LNCaP clone FGC (cell line): ENCODE measurements at regions not wholly inside any gene's neighbourhood (a gene's known extent, or its start where the extent isn't known, plus 50 kb on each side); places are given as distances from the start of the nearest gene placed in this dataset.
A peak's percentile ranks its signal among the peaks of the same experiment; 100 is the strongest.

Experiments
- DNase-seq: peaks from one replicate; pipeline ENCODE4 v3.0.0-alpha.2; 2011; ENCODE audit warnings: low read depth
- H3K4me3 ChIP-seq: 2 replicates; pipeline ENCODE4 v1.5.1; 2011; ENCODE audit warnings: mild to moderate bottlenecking, low read depth, low read length, control low read depth
- TF ChIP-seq, protein P1 (sequence below): IDR thresholded peaks from 2 replicates; pipeline ENCODE4 v1.5.1; 2012; ENCODE audit warnings: mild to moderate bottlenecking; ENCODE audit not compliant: control insufficient read depth, insufficient read depth; ENCODE audit errors: extremely low read depth

DNA sequence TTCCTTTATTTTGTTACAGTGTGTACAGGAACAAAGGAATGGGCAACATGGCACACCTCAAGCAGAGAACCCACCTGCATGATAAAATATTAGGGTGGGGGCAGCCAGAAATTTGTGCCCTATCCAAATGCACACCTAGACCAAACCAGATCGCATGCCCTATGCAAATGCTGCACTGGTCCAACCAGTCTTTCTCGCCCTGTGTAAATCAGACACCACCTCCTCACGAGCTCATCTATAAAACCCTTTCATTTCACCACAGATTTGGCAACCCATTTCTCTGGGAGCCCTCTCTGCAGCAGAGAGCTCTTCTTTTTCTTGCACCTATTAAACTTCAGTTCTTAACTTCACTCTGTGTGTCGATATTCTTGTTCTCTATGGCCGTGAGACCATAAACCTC lies 1559.2 kb downstream of the SLITRK1 start:
- TF ChIP-seq, protein P1, sequence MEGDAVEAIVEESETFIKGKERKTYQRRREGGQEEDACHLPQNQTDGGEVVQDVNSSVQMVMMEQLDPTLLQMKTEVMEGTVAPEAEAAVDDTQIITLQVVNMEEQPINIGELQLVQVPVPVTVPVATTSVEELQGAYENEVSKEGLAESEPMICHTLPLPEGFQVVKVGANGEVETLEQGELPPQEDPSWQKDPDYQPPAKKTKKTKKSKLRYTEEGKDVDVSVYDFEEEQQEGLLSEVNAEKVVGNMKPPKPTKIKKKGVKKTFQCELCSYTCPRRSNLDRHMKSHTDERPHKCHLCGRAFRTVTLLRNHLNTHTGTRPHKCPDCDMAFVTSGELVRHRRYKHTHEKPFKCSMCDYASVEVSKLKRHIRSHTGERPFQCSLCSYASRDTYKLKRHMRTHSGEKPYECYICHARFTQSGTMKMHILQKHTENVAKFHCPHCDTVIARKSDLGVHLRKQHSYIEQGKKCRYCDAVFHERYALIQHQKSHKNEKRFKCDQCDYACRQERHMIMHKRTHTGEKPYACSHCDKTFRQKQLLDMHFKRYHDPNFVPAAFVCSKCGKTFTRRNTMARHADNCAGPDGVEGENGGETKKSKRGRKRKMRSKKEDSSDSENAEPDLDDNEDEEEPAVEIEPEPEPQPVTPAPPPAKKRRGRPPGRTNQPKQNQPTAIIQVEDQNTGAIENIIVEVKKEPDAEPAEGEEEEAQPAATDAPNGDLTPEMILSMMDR, result no peak
- peak; percentile 22 for DNase-seq
- H3K4me3 ChIP-seq, result no peak overlapping the region

DNA sequence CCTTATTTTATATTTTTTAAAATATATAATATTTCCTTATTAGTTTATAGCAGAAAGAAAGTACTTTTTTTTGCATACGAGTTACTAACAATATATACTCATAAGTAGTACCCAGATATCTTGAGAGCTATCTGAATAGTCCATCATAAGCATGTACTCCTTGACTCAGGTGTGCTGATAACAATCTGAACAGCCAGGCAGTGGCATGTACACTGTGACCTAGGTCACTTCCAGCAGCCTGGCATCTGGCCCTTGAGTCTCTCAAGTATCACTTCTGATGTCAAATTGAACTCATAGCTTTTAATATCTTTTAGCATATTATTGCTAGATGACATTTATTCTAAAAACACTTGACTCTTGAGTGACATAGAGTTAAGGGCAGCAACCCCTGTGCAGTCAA lies 1576.7 kb downstream of the SLITRK1 start:
- TF ChIP-seq, protein P1, result no peak
- DNase-seq, result peak; percentile 77
- no peak overlapping the region for H3K4me3 ChIP-seq

DNA sequence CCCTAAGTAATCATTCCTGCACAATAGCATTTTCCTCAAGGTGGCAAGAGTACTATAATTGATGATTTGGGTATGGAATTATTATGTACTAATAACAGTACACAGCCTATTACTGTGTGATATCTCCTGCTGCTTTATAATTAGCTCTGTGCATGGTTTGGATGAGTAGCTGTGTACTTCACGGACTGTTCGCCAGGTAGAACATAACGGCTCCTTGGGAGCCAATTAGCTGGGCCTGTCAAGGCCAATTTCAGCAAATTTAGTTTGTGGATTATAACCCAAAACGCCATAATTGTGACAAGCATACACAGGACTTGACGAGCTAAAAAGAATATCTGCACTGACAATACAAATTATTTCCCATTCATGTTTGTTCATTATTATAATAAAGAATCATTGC lies 1584.2 kb downstream of the SLITRK1 start:
- DNase-seq, result no peak
- TF ChIP-seq, protein P1, result no peak
- no peak overlapping the region for H3K4me3 ChIP-seq

DNA sequence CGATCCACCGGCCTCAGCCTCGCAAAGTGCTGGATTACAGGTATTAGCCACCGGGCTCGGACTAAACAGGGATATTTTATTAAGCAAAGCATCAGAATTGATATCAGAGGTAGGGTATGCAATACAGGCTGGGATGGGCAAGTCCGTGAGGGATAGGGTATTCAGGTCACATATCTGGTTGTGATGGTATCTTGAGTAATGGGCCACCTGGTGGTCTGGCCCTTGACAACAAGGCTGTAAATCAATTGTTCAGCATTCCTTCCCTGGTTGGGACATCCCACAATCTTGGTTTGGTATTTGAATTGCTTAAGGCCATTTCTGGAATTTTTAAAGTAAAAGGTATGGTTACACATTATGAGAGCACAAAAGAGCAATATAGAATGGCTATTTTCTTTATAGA lies 1588.0 kb downstream of the SLITRK1 start:
- no peak for DNase-seq
- H3K4me3 ChIP-seq, result no peak overlapping the region
- TF ChIP-seq, protein P1, result no peak

DNA sequence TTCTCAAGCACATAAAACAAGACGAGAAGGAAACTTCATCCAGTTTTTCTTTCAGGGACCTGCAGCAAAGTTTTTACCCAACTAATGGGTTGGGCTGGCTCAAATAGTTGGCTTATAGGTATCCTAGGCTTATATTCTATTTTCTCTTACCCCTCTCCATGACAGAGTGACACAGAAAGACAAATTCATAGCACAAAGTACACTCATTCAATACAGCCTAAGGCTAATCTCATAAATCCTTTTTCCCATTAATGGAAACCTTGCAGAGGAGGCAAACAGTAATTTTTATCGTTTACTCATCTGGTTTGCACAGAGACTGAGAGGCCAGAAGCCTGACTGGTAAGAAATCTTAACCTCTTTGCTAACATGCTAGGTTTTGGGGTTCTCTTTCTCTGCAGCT lies 1589.9 kb downstream of the SLITRK1 start:
- no peak for DNase-seq
- H3K4me3 ChIP-seq, result no peak overlapping the region
- TF ChIP-seq, protein P1, result no peak

DNA sequence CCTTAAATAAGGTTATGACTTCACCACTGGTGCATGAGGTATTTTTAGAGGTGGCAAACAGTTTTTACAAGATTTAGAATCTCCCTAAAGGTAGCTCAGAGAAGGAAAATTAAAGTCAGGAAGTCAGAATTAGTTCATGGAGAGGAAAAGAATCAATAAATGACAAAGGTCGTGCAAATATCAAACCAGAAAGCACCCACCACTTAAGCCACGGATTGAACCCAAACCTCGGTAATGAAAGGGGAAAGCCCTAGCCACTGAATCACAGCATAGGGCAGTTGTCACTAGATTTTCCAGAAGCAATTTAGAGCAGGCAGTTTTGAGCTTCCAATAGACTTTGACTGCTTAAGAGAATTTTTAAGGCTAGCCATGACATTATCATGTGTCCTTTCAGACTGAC lies 1590.4 kb downstream of the SLITRK1 start:
- TF ChIP-seq, protein P1, result no peak
- no peak for DNase-seq

DNA sequence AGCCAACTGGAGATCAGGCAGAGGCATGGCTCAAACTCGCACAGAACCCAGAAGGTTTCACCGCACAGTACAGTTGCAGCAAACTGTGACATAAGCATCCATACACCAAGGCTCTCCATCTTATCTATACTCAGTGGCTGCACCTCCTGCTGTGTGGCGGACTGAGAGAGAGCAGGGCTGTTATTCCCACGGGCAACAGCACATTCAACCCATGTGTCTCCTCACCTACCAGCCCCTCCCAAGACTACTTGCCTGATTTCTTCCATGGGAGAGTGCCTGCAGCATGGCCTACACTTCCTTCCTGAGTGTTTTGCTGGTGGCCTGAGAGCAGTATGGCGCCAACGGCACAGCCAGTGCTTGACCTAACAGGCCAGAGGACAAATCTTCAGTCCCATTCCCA lies 1606.6 kb downstream of the SLITRK1 start:
- no peak for DNase-seq
- H3K4me3 ChIP-seq, result no peak overlapping the region
- TF ChIP-seq, protein P1, result no peak

More for the DNA sequence above, 1590.4 kb downstream of the SLITRK1 start:
- no peak overlapping the region for H3K4me3 ChIP-seq
